ENCODE measurements at regions not wholly inside any gene's neighbourhood (a gene's known extent, or its start where the extent isn't known, plus 50 kb on each side); places are given as distances from the start of the nearest gene placed in this dataset.

DNA sequence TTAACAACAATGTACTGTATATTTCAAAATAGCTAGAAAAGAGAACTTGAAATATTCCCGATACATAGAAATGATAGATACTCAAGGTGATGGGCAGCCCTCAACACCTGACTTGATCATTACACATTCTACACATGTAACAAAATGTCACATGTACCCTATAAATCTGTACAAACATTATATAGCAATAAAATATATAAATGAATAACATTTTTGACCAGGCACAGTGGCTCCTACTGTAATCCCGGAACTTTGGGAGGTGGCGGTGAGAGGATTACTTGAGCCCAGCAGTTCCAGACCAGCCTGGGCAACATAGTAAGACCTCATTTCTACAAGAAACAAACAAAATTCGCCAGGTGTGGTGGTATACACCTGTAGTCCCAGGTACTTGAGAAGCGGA is 659.5 kb upstream of the NRP1 start:
- Histone ChIP-seq H3K27me3 (no peaks in the 10 kb centered on the region), H3K4me3 (no peak overlapping the region), H3K27ac (no peak overlapping the region), H3K9me3 (no peaks in the 10 kb centered on the region), H3K36me3 (no peaks in the 10 kb centered on the region), H3K4me1 (no peaks in the 10 kb centered on the region)
- no peak for ATAC-seq
- WGBS, 2 donors (ENCODE audit: low coverage in 1 of 2): 91 to 93% methylated on average over 3 to 5 of the region's 5 CpGs
- TF ChIP-seq POLR2A (IDR thresholded peaks at IDR 0.05): no peak

DNA sequence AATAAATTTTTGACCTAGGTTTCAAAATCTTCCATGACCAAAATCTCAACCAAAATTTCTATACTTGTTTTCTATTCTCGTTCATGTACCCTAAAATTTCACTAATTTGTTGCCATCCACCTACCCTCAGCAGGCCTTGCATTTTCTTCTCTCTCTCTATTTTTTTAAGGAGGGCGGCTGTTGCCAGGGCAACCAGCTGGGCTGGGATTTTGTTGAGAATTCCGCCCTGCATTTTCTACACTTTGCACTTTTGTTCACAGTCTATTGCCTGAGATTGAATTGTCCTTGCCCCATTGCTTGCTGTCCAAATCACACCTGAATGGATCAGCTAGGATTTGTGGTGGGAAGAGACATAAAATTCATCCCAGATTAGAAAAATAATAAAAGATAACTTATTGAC is 657.5 kb upstream of the NRP1 start:
- no peak overlapping the region for H3K27ac ChIP-seq
- 90 to 100% methylated on average over 3 of the region's 3 CpGs for WGBS, 2 donors (ENCODE audit: low coverage in 1 of 2)
- no peak for ATAC-seq

DNA sequence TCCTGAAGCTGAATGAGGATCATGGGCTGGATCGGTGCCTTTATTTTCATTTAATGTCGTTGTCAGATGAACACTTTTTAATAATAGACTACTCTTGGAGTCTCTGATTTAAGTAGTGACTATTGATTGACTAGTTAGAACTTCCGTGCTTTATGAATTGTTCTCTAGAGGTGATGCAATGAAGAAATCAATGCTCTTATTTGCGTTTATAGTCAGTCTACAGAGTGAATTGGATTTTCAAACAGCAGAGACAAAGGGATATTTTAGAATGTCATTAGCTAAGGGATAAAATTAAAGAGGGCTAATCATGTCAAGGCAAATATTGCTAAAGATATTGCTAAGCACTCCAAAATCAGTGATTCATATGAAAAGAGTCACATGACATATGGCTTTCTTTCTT is 652.0 kb upstream of the NRP1 start:
- Histone ChIP-seq H3K4me1 (no peaks in the 10 kb centered on the region), H3K27me3 (no peaks in the 10 kb centered on the region), H3K27ac (no peak overlapping the region), H3K36me3 (no peaks in the 10 kb centered on the region), H3K9me3 (no peaks in the 10 kb centered on the region), H3K4me3 (no peak overlapping the region)
- ATAC-seq: no peak
- TF ChIP-seq POLR2A (IDR thresholded peaks at IDR 0.05) (no peak), POLR2AphosphoS5 (IDR thresholded peaks at IDR 0.05) (no peak), EP300 (IDR thresholded peaks at IDR 0.05) (no peak)
- TF ChIP-seq, protein P1, sequence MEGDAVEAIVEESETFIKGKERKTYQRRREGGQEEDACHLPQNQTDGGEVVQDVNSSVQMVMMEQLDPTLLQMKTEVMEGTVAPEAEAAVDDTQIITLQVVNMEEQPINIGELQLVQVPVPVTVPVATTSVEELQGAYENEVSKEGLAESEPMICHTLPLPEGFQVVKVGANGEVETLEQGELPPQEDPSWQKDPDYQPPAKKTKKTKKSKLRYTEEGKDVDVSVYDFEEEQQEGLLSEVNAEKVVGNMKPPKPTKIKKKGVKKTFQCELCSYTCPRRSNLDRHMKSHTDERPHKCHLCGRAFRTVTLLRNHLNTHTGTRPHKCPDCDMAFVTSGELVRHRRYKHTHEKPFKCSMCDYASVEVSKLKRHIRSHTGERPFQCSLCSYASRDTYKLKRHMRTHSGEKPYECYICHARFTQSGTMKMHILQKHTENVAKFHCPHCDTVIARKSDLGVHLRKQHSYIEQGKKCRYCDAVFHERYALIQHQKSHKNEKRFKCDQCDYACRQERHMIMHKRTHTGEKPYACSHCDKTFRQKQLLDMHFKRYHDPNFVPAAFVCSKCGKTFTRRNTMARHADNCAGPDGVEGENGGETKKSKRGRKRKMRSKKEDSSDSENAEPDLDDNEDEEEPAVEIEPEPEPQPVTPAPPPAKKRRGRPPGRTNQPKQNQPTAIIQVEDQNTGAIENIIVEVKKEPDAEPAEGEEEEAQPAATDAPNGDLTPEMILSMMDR (IDR thresholded peaks at IDR 0.05): no peak
- 64 to 65% methylated on average over 4 of the region's 4 CpGs for WGBS, 2 donors (ENCODE audit: low coverage in 1 of 2)

More for the DNA sequence above, 657.5 kb upstream of the NRP1 start:
- Histone ChIP-seq H3K4me3 (no peak overlapping the region), H3K27me3 (no peaks in the 10 kb centered on the region), H3K36me3 (no peaks in the 10 kb centered on the region), H3K9me3 (no peaks in the 10 kb centered on the region), H3K4me1 (no peaks in the 10 kb centered on the region)
- TF ChIP-seq EP300 (IDR thresholded peaks at IDR 0.05) (no peak), POLR2AphosphoS5 (IDR thresholded peaks at IDR 0.05) (no peak), POLR2A (IDR thresholded peaks at IDR 0.05) (no peak)
- TF ChIP-seq, protein P1 (IDR thresholded peaks at IDR 0.05): no peak

DNA sequence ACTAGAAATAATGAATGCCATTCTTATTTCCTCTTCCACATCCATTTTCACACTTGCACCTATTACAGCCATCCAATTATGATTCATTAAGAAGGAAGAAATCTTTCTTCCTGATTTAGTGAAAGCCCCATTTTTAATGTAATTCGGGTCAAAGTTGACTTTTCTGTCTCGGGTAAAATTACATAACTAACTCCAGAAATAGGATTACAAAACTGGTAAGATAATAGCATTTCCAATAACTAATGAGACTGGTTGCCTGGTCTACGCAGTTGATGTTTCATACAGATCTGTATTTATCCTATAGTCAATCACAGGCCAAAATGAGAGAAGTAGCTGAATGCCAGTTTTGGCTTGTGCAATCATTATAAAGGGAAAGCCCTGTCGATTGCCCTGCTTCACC is 651.5 kb upstream of the NRP1 start:
- no peak for ATAC-seq
- Histone ChIP-seq H3K4me1 (no peaks in the 10 kb centered on the region), H3K9me3 (no peaks in the 10 kb centered on the region), H3K27ac (no peak overlapping the region), H3K36me3 (no peaks in the 10 kb centered on the region), H3K27me3 (no peaks in the 10 kb centered on the region), H3K4me3 (no peak overlapping the region)
- WGBS, 2 donors (ENCODE audit: low coverage in 1 of 2): 74 to 75% methylated on average over 4 of the region's 4 CpGs
- no peak for TF ChIP-seq EP300 (IDR thresholded peaks at IDR 0.05)
- no peak for TF ChIP-seq POLR2A (IDR thresholded peaks at IDR 0.05)
- no peak for TF ChIP-seq POLR2AphosphoS5 (IDR thresholded peaks at IDR 0.05)
- TF ChIP-seq, protein P1 (IDR thresholded peaks at IDR 0.05): no peak

DNA sequence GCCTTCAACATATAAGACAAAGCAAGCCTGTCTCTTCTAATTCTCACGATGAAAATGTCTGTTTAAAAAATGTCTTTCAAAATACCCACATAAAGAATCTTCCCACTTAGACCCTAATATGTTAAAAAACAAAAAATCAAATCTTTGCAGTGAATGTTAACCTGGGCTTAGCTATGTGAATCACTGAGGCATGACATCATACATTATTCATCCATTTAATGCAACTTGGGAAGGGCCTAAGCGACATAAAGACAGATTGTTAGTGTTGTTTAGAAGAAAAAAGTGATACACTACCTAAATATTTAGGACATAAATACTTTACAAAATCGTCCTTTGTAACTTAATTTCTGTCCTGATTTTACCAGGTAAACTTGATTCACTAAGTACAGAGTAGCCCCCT is 648.5 kb upstream of the NRP1 start:
- Histone ChIP-seq H3K36me3 (no peaks in the 10 kb centered on the region), H3K4me3 (no peak overlapping the region), H3K9me3 (no peaks in the 10 kb centered on the region), H3K27me3 (no peaks in the 10 kb centered on the region), H3K27ac (no peak overlapping the region), H3K4me1 (no peaks in the 10 kb centered on the region)
- WGBS, 2 donors (ENCODE audit: low coverage in 1 of 2): 57 to 65% methylated on average over 3 of the region's 3 CpGs
- TF ChIP-seq EP300 (IDR thresholded peaks at IDR 0.05) (no peak), POLR2A (IDR thresholded peaks at IDR 0.05) (no peak), POLR2AphosphoS5 (IDR thresholded peaks at IDR 0.05) (no peak)
- TF ChIP-seq, protein P1 (IDR thresholded peaks at IDR 0.05): no peak
- no peak for ATAC-seq
